OCI-LY7 (cell line): ENCODE measurements at regions not wholly inside any gene's neighbourhood (a gene's known extent, or its start where the extent isn't known, plus 50 kb on each side); places are given as distances from the start of the nearest gene placed in this dataset.

Source experiments
- BruUV-seq: library from RNA; stranded (reverse); fragments of 400-500 nt; replicated peaks from 2 replicates; lab custom pipeline; 2021; lab: Mats Ljungman, UMichigan
- CTCF ChIA-PET: fragments of 300-600 bp; sonication (Branson Sonifier 250); formaldehyde crosslinking; loops from one replicate; lab custom pipeline; 2022; ENCODE audit warnings: antibody characterized with exemption; ENCODE audit not compliant: unreplicated experiment; lab: Charles Lee
- POLR2A ChIA-PET: fragments of 300-600 bp; sonication (Branson Sonifier 250); formaldehyde crosslinking; loops from one replicate; lab custom pipeline; 2022; ENCODE audit warnings: antibody characterized with exemption; lab: Charles Lee
- DNase-seq: peaks from one replicate; pipeline ENCODE4 v3.0.0-alpha.2; 2015; ENCODE audit warnings: low spot score
- H2AFZ ChIP-seq: fragments of 200-600 bp; sonication (generic), shearing (Covaris generic); 2 replicates; pipeline ENCODE4 v1.6.1; 2014; ENCODE audit warnings: mild to moderate bottlenecking, antibody characterized with exemption, low read length, moderate library complexity
- H3K27ac ChIP-seq: fragments of 200-600 bp; sonication (generic); 2 replicates; pipeline ENCODE4 v1.5.1; 2014; ENCODE audit warnings: mixed run types, low read depth, mild to moderate bottlenecking, moderate library complexity, low read length, inconsistent platforms; ENCODE audit not compliant: poor library complexity, severe bottlenecking
- H3K36me3 ChIP-seq: fragments of 200-600 bp; sonication (generic); 2 replicates; pipeline ENCODE4 v1.6.1; 2014; ENCODE audit warnings: mild to moderate bottlenecking, antibody characterized with exemption, low read length, moderate library complexity, mixed read lengths; ENCODE audit not compliant: insufficient read depth
- H3K4me1 ChIP-seq: fragments of 200-600 bp; sonication (generic); 2 replicates; pipeline ENCODE4 v1.5.1; 2014; ENCODE audit warnings: mild to moderate bottlenecking, low read length; ENCODE audit not compliant: insufficient read depth, poor library complexity, severe bottlenecking
- H3K4me2 ChIP-seq: fragments of 200-600 bp; sonication (generic); 2 replicates; pipeline ENCODE4 v1.6.1; 2014; ENCODE audit warnings: mild to moderate bottlenecking, low read length
- H3K4me3 ChIP-seq: fragments of 200-600 bp; sonication (generic); 2 replicates; pipeline ENCODE4 v1.5.1; 2014; ENCODE audit warnings: mild to moderate bottlenecking, low read depth, low read length; ENCODE audit not compliant: poor library complexity, severe bottlenecking
- H3K79me2 ChIP-seq: fragments of 200-600 bp; sonication (generic); 2 replicates; pipeline ENCODE4 v1.6.1; 2016; ENCODE audit warnings: low read depth, mild to moderate bottlenecking, low read length, moderate library complexity, mixed read lengths; ENCODE audit not compliant: insufficient read depth
- H3K9me2 ChIP-seq: fragments of 200-600 bp; sonication (generic); 2 replicates; pipeline ENCODE4 v1.6.1; 2016; ENCODE audit warnings: mild to moderate bottlenecking, low read length, mixed read lengths; ENCODE audit not compliant: insufficient read depth
- H3K9me3 ChIP-seq: fragments of 200-600 bp; sonication (generic); 2 replicates; pipeline ENCODE4 v1.6.1; 2014; ENCODE audit warnings: mild to moderate bottlenecking, mixed run types, low read length, mixed read lengths
- H4K20me1 ChIP-seq: fragments of 200-600 bp; sonication (generic); 2 replicates; pipeline ENCODE4 v1.6.1; 2014; ENCODE audit warnings: mild to moderate bottlenecking, antibody characterized with exemption, low read length, moderate library complexity, mixed read lengths; ENCODE audit not compliant: insufficient read depth
- CTCF ChIP-seq: fragments of 200-600 bp; sonication (generic); conservative IDR thresholded peaks from 2 replicates; pipeline ENCODE4 v1.5.1; 2014; ENCODE audit warnings: mild to moderate bottlenecking, antibody characterized with exemption, low read length, moderate library complexity, mixed read lengths
- EZH2phosphoT487 ChIP-seq: fragments of 200-600 bp; sonication (generic); IDR thresholded peaks from 2 replicates; pipeline ENCODE4 v1.6.1; 2018; ENCODE audit warnings: low read depth, borderline replicate concordance, mild to moderate bottlenecking, mixed run types, antibody characterized with exemption, low read length, moderate library complexity, mixed read lengths
- intact Hi-C: fragments of 100-400 bp; cut with micrococcal nuclease; formaldehyde crosslinking; loops from one replicate; pipeline ENCODE4 v1.10.0; 2022; ENCODE audit not compliant: unreplicated experiment

- TF ChIP-seq CTCF (no peak), EZH2phosphoT487 (no peak)
- H3K4me3 ChIP-seq, result no peak overlapping the region
These were observed 67.2 kb downstream of the THNSL1 start for GRCh38 chr10:25083546-25084111.

GRCh38 chr10:25084447-25084846, 68.0 kb downstream of the THNSL1 start:
- CTCF ChIA-PET, result no interaction called here
- intact Hi-C loops, result no loop called here

More at GRCh38 chr10:25083546-25084111, 67.2 kb downstream of the THNSL1 start:
- Histone ChIP-seq H3K27ac (no peak overlapping the region), H4K20me1 (no peaks in the 10 kb centered on the region), H3K79me2 (no peaks in the 10 kb centered on the region), H3K36me3 (no peaks in the 10 kb centered on the region), H2AFZ (no peak overlapping the region), H3K9me3 (no peaks in the 10 kb centered on the region), H3K4me2 (no peak overlapping the region), H3K9me2 (no peaks in the 10 kb centered on the region), H3K4me1 (no peaks in the 10 kb centered on the region)
- BruUV-seq, result no TSS peak
- no peak for DNase-seq
- intact Hi-C loops, result no loop called here
- CTCF ChIA-PET, result no interaction called here
- POLR2A ChIA-PET, result no interaction called here

More at GRCh38 chr10:25084447-25084846, 68.0 kb downstream of the THNSL1 start:
- Histone ChIP-seq H3K4me3 (no peak overlapping the region), H3K4me1 (no peaks in the 10 kb centered on the region), H3K36me3 (no peaks in the 10 kb centered on the region), H3K9me2 (no peaks in the 10 kb centered on the region), H3K79me2 (no peaks in the 10 kb centered on the region), H4K20me1 (no peaks in the 10 kb centered on the region), H3K4me2 (no peak overlapping the region), H3K9me3 (no peaks in the 10 kb centered on the region), H2AFZ (no peak overlapping the region), H3K27ac (no peak overlapping the region)
- TF ChIP-seq EZH2phosphoT487 (no peak), CTCF (no peak)
- POLR2A ChIA-PET, result no interaction called here
- DNase-seq, result no peak
- BruUV-seq, result no TSS peak
